ENCODE measurements at regions not wholly inside any gene's neighbourhood (a gene's known extent, or its start where the extent isn't known, plus 50 kb on each side); places are given as distances from the start of the nearest gene placed in this dataset.

GRCh38 chr5:116359592-116359991 lies 215.0 kb downstream of the SEMA6A start (continued):
- TF ChIP-seq SRF (IDR thresholded peaks at IDR 0.05; ENCODE audit: low read depth, low read length) (no peak), ATF2 (IDR thresholded peaks at IDR 0.05; ENCODE audit: low read length) (no peak), SP4 (IDR thresholded peaks at IDR 0.05; ENCODE audit: low read length) (no peak), SIX5 (IDR thresholded peaks at IDR 0.05; ENCODE audit: low read depth, low read length) (no peak), NRF1 (IDR thresholded peaks at IDR 0.05; ENCODE audit: low read depth, low read length) (no peak), TBP (IDR thresholded peaks at IDR 0.05; ENCODE audit: low read depth, low read length) (no peak), CHD1 (IDR thresholded peaks at IDR 0.05; ENCODE audit: low read depth, low read length) (no peak)

Measured in H1 (cell line).